Smooth muscle cell (in vitro differentiated cells): ENCODE measurements at regions not wholly inside any gene's neighbourhood (a gene's known extent, or its start where the extent isn't known, plus 50 kb on each side); places are given as distances from the start of the nearest gene placed in this dataset.

Source experiments
- DNase-seq: peaks from one replicate; lab custom pipeline; 2025; ENCODE audit not compliant: unreplicated experiment; lab: John Stamatoyannopoulos, UW
- H2AFZ ChIP-seq: fragments of 200-600 bp; sonication (generic); 2 replicates; pipeline ENCODE4 v1.6.0; 2016; ENCODE audit warnings: antibody characterized with exemption, low read depth, mild to moderate bottlenecking
- H3F3A ChIP-seq: fragments of 200-600 bp; sonication (generic); 2 replicates; pipeline ENCODE4 v1.6.0; 2017; ENCODE audit warnings: antibody characterized with exemption, low read depth
- H3K27ac ChIP-seq: fragments of 200-600 bp; sonication (generic); 2 replicates; pipeline ENCODE4 v1.5.1; 2016; ENCODE audit warnings: low read depth, mild to moderate bottlenecking
- H3K27me3 ChIP-seq: fragments of 200-600 bp; sonication (generic); 2 replicates; pipeline ENCODE4 v1.6.1; 2016; ENCODE audit warnings: low read depth, mild to moderate bottlenecking
- H3K36me3 ChIP-seq: fragments of 200-600 bp; sonication (generic); 2 replicates; pipeline ENCODE4 v1.5.1; 2016; ENCODE audit warnings: low read depth
- H3K4me1 ChIP-seq: fragments of 200-600 bp; sonication (generic); 2 replicates; pipeline ENCODE4 v1.5.1; 2016; ENCODE audit warnings: low read depth
- H3K4me2 ChIP-seq: fragments of 200-600 bp; sonication (generic); 2 replicates; pipeline ENCODE4 v1.6.0; 2016; ENCODE audit warnings: mild to moderate bottlenecking
- H3K4me3 ChIP-seq: fragments of 200-600 bp; sonication (generic); 2 replicates; pipeline ENCODE4 v1.5.1; 2016; ENCODE audit warnings: mild to moderate bottlenecking
- H3K79me2 ChIP-seq: fragments of 200-600 bp; sonication (generic); 2 replicates; pipeline ENCODE4 v1.6.0; 2016; ENCODE audit warnings: low read depth, mild to moderate bottlenecking
- H3K9ac ChIP-seq: fragments of 200-600 bp; sonication (generic); 2 replicates; pipeline ENCODE4 v1.6.0; 2016; ENCODE audit warnings: low read depth
- H3K9me3 ChIP-seq: fragments of 200-600 bp; sonication (generic); replicated peaks from 2 replicates; pipeline ENCODE4 v1.5.1; 2016; ENCODE audit warnings: low read depth
- H4K20me1 ChIP-seq: fragments of 200-600 bp; sonication (generic); 2 replicates; pipeline ENCODE4 v1.6.0; 2016; ENCODE audit warnings: low read depth
- WGBS: methylation state at CpG from one replicate; pipeline ENCODE4 v1.1.7; 2016; ENCODE audit warnings: low lambda C conversion rate; 5-methylcytosine and 5-hydroxymethylcytosine counted together
- TF ChIP-seq, protein P1 (sequence below): fragments of 200-600 bp; sonication (generic); IDR thresholded peaks from 2 replicates; pipeline ENCODE4 v1.5.1; 2017; ENCODE audit warnings: borderline replicate concordance, mild to moderate bottlenecking, antibody characterized with exemption; ENCODE audit not compliant: insufficient read depth, poor library complexity, severe bottlenecking

DNA sequence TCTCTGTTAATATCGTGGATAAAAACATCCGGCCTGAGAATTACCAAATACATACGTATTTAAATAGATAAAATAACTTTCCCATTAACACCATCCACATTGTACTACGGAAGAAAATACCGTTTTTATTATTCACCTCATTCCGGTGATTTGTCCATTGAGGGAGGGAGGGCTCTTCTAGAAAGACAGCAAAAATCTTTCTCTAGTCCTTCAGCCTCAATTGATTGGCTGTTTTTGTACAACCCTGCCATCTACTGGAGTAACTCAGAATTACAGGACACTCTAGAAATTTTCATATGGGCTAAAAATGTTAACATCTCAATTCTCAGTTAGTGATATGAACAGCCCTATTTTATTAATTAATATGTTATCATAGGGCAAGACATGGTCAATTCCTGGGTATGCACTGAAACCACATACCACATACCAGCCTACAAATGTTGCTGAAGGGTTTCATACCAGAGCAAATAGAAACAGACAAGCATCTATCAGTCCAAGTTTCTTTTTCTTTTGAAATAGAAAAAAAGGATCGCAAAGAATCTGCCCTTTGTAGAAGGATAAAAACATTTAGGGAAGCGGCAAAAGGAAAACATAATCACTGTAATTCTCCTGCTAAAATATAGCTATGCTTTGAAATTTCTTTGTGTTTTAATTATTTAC, 55.8 kb upstream of the CDCA7L start:
- no peaks in the 10 kb centered on the region for H3K79me2 ChIP-seq
- DNase-seq, result no peak

DNA sequence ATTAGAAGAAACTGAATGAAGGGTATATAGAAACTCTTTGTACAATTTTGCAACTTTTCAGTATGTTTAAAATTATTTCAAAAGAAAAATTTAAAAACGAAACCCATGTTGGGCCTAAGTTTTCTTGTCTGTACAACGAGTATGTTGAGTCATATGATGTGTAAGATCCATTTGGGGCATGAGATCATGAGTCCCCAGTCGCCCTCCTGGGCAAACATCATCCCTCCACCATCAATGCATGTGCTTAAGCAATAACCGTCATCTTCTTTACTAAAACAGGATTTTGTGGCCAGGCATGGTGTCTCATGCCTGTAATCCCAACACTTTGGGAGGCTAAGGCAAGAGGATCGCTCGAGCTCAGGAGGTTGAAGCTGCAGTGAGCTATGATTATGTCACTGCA, 54.2 kb upstream of the CDCA7L start:
- no peak overlapping the region for H3K9ac ChIP-seq
- H3K79me2 ChIP-seq, result no peaks in the 10 kb centered on the region
- no peaks in the 10 kb centered on the region for H3F3A ChIP-seq
- no peaks in the 10 kb centered on the region for H3K4me1 ChIP-seq
- H3K4me2 ChIP-seq, result no peak overlapping the region
- H3K4me3 ChIP-seq, result no peak overlapping the region
- DNase-seq, result no peak
- TF ChIP-seq, protein P1, sequence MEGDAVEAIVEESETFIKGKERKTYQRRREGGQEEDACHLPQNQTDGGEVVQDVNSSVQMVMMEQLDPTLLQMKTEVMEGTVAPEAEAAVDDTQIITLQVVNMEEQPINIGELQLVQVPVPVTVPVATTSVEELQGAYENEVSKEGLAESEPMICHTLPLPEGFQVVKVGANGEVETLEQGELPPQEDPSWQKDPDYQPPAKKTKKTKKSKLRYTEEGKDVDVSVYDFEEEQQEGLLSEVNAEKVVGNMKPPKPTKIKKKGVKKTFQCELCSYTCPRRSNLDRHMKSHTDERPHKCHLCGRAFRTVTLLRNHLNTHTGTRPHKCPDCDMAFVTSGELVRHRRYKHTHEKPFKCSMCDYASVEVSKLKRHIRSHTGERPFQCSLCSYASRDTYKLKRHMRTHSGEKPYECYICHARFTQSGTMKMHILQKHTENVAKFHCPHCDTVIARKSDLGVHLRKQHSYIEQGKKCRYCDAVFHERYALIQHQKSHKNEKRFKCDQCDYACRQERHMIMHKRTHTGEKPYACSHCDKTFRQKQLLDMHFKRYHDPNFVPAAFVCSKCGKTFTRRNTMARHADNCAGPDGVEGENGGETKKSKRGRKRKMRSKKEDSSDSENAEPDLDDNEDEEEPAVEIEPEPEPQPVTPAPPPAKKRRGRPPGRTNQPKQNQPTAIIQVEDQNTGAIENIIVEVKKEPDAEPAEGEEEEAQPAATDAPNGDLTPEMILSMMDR, result no peak
- 85% methylated on average over 6 of the region's 6 CpGs for WGBS
- no peaks in the 10 kb centered on the region for H3K36me3 ChIP-seq
- H4K20me1 ChIP-seq, result no peaks in the 10 kb centered on the region
- H3K9me3 ChIP-seq, result no peaks in the 10 kb centered on the region
- peaks cover 13% of the 10 kb centered on the region for H3K27me3 ChIP-seq
- no peak overlapping the region for H3K27ac ChIP-seq
- H2AFZ ChIP-seq, result no peak overlapping the region

More for the DNA sequence above, 55.8 kb upstream of the CDCA7L start:
- peak overlapping the region; percentile 34 for H3K4me3 ChIP-seq
- H2AFZ ChIP-seq, result peak overlapping the region; percentile 89
- H3F3A ChIP-seq, result no peaks in the 10 kb centered on the region
- no peak overlapping the region for H3K27ac ChIP-seq
- no peaks in the 10 kb centered on the region for H3K4me1 ChIP-seq
- peak overlapping the region; percentile 27 for H3K9ac ChIP-seq
- H3K9me3 ChIP-seq, result no peaks in the 10 kb centered on the region
- TF ChIP-seq, protein P1, result peak; percentile 81
- whole genome bisulfite sequencing, result 13% methylated on average over 8 of the region's 8 CpGs
- no peaks in the 10 kb centered on the region for H4K20me1 ChIP-seq
- no peaks in the 10 kb centered on the region for H3K36me3 ChIP-seq
- H3K4me2 ChIP-seq, result peak overlapping the region; percentile 81
- peaks cover 13% of the 10 kb centered on the region for H3K27me3 ChIP-seq

DNA sequence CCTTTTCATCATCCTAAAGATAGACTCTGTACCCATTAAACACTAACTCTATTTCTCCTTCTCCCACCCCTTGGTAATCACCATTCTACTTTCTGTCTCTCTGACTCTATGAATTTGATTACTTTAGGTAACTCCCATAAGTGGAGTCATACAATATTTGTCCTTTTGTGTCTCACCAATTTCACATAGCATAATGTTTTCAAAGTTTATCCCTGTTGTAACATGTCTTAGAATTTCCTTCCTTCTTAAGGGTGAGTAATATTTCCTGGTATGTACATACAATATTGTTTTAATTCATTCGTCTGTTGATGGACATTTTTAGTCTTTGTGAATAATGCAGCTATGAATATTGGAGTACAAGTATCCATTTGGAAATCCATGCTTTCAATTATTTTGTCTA, 50.9 kb upstream of the CDCA7L start:
- TF ChIP-seq, protein P1, result no peak
- Histone ChIP-seq H4K20me1 (no peaks in the 10 kb centered on the region), H3K27me3 (peaks cover 7% of the 10 kb centered on the region), H3K4me2 (no peak overlapping the region), H2AFZ (no peak overlapping the region), H3K27ac (no peak overlapping the region), H3F3A (no peaks in the 10 kb centered on the region), H3K9ac (no peak overlapping the region), H3K36me3 (no peaks in the 10 kb centered on the region), H3K4me3 (no peak overlapping the region), H3K79me2 (no peaks in the 10 kb centered on the region), H3K9me3 (no peaks in the 10 kb centered on the region), H3K4me1 (no peaks in the 10 kb centered on the region)
- 68% methylated on average over 1 of the region's 1 CpG for WGBS
- DNase-seq, result no peak
